IPS-18a (cell line): ENCODE measurements at regions not wholly inside any gene's neighbourhood (a gene's known extent, or its start where the extent isn't known, plus 50 kb on each side); places are given as distances from the start of the nearest gene placed in this dataset.
"Not testable (repeated sequence)": the region's sequence is repeated elsewhere in the genome, so short reads cannot be mapped to it uniquely, and the experiment has no call there.

Experiments used
- H3K27ac ChIP-seq: one replicate; pipeline ENCODE4 v1.5.1; 2013; ENCODE audit warnings: low read length
- H3K27me3 ChIP-seq: one replicate; pipeline ENCODE4 v1.6.1; 2013; ENCODE audit warnings: mild to moderate bottlenecking, low read length; ENCODE audit not compliant: control insufficient read depth, insufficient read depth
- H3K36me3 ChIP-seq: one replicate; pipeline ENCODE4 v1.6.1; 2013; ENCODE audit warnings: low read depth, low read length; ENCODE audit not compliant: control insufficient read depth
- H3K4me1 ChIP-seq: one replicate; pipeline ENCODE4 v1.6.1; 2013; ENCODE audit warnings: low read depth, low read length; ENCODE audit not compliant: control insufficient read depth
- H3K4me3 ChIP-seq: one replicate; pipeline ENCODE4 v1.5.1; 2013; ENCODE audit warnings: low read length
- H3K9ac ChIP-seq: one replicate; pipeline ENCODE4 v1.6.1; 2013; ENCODE audit warnings: mild to moderate bottlenecking, low read length, moderate library complexity
- H3K9me3 ChIP-seq: one replicate; pipeline ENCODE4 v1.6.1; 2013; ENCODE audit warnings: low read depth, low read length; ENCODE audit not compliant: control insufficient read depth

DNA sequence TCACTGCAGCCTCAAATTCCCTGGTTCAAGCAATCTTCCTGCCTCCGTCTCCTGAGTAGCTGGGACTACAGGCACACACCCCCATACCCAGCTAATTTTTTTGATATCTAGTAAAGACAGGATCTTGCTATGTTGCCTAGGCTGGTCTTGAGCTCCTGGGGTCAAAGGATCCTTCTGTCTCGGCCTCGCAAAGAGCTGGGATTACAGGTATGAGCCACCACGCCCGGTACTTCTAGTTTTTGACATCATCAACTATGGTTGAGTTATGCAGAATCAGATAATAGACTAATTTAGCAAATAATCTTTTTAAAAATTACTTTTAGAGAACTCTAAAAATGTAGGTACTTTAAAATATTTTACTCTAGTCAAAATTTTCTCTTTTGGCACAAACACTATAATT lies 166.2 kb downstream of the SOX4 start:
- H3K9ac ChIP-seq, result no peak overlapping the region
- H3K27ac ChIP-seq, result no peak overlapping the region
- H3K36me3 ChIP-seq, result peaks cover 10% of the 10 kb centered on the region
- H3K4me3 ChIP-seq, result no peak overlapping the region
- H3K27me3 ChIP-seq, result no peaks in the 10 kb centered on the region
- no peaks in the 10 kb centered on the region for H3K9me3 ChIP-seq
- peaks cover 4% of the 10 kb centered on the region for H3K4me1 ChIP-seq

GRCh38 chr6:21761053-21761730 lies 167.6 kb downstream of the SOX4 start:
- H3K9me3 ChIP-seq, H3K9ac ChIP-seq, H3K4me1 ChIP-seq, H3K27ac ChIP-seq, H3K4me3 ChIP-seq, H3K27me3 ChIP-seq, H3K36me3 ChIP-seq: not testable (repeated sequence)

DNA sequence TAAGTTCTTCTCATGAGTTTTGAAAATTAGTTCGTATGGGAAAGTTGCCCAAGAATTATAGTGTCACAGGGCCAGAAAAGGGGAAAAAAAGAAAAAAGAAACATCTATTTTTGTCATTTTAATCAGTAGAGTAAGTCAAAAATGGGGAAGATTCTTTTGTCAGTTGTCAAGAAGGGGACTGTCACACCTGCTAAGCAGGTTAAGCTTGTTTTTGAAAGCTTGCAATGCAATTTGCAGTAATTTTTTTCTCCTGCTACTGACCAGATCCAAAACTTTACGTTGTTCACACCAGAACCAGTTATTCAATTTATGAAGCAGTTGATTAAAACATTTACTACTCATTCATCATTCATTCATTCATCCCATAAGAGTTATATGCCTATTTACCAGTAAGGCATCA lies 171.4 kb downstream of the SOX4 start:
- Histone ChIP-seq H3K27me3 (no peaks in the 10 kb centered on the region), H3K36me3 (peaks cover 3% of the 10 kb centered on the region), H3K4me1 (peaks cover 21% of the 10 kb centered on the region)

GRCh38 chr6:21767891-21768648 lies 174.5 kb downstream of the SOX4 start:
- Histone ChIP-seq H3K9ac (no peak overlapping the region), H3K9me3 (no peaks in the 10 kb centered on the region), H3K4me1 (peaks cover 47% of the 10 kb centered on the region), H3K27me3 (no peaks in the 10 kb centered on the region), H3K36me3 (no peaks in the 10 kb centered on the region), H3K27ac (no peak overlapping the region), H3K4me3 (no peak overlapping the region)

More for the DNA sequence above, 171.4 kb downstream of the SOX4 start:
- Histone ChIP-seq H3K27ac (no peak overlapping the region), H3K4me3 (no peak overlapping the region), H3K9me3 (no peaks in the 10 kb centered on the region), H3K9ac (no peak overlapping the region)

DNA sequence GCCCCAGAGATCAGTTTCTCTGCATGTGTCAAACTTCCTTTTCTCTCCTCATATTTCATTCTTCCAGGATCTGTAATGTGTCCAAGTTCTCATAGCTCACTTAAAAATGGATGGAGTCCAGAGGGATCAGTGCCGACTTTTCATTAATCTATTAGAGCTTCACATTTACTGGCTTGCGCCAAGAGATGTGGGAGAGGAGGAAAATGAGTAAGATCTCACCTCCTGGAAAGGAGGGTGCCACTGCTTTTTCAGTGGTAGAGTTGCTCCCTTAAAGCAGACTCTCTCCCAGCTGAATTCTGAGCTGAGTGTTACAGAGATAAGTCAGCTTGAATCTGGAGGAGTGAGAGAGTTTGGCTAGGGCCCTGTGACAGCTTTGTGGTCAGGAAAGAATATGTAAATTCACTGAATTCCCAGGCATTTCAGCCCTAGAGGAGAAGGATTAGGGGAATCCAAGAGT lies 175.9 kb downstream of the SOX4 start:
- H3K27ac ChIP-seq, result peak overlapping the region; percentile 56
- H3K27me3 ChIP-seq, result no peaks in the 10 kb centered on the region
- peak overlapping the region; percentile 6 for H3K9ac ChIP-seq
- H3K36me3 ChIP-seq, result no peaks in the 10 kb centered on the region
- no peak overlapping the region for H3K4me3 ChIP-seq
- H3K4me1 ChIP-seq, result peaks cover 51% of the 10 kb centered on the region
- no peaks in the 10 kb centered on the region for H3K9me3 ChIP-seq

GRCh38 chr6:21769968-21770367 lies 176.4 kb downstream of the SOX4 start:
- no peaks in the 10 kb centered on the region for H3K27me3 ChIP-seq
- no peaks in the 10 kb centered on the region for H3K9me3 ChIP-seq
- H3K4me1 ChIP-seq, result peaks cover 56% of the 10 kb centered on the region
- H3K36me3 ChIP-seq, result no peaks in the 10 kb centered on the region
- no peak overlapping the region for H3K27ac ChIP-seq
- peak overlapping the region; percentile 2 for H3K9ac ChIP-seq
- H3K4me3 ChIP-seq, result no peak overlapping the region

DNA sequence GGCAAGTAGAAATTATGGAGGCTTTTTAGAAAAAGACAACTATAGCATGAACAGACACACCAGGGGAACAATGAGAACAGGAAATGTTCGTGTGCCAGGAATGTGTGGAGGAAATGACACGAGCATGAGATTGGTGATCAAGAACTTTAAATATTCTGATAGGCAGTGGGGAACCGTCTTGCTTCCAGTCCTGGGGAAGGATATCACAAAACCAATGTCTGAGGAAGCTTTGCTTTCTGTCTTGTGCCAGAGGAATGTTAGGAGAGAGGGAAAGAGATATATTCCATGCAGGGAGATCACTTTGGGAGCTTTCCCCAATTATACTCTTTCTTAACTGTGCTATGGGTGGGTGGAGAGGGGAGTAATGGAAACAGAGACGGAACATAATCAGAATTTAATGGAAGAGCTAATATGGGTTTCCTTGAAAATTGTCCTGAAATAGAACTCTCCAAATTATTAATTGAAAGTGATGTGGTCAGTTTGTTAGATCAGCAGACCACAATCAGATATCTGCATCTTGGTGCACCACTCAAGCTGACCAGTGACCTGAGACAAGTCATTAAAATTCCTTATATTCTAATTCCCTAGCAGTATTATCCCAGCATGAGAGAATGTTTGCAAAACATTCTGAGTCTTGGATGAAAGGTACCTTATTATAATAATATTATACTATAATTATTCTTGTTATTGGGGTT lies 178.2 kb downstream of the SOX4 start:
- Histone ChIP-seq H3K9ac (no peak overlapping the region), H3K4me1 (peaks cover 63% of the 10 kb centered on the region), H3K9me3 (no peaks in the 10 kb centered on the region), H3K27me3 (no peaks in the 10 kb centered on the region), H3K4me3 (no peak overlapping the region), H3K27ac (peak overlapping the region; percentile 45), H3K36me3 (no peaks in the 10 kb centered on the region)

DNA sequence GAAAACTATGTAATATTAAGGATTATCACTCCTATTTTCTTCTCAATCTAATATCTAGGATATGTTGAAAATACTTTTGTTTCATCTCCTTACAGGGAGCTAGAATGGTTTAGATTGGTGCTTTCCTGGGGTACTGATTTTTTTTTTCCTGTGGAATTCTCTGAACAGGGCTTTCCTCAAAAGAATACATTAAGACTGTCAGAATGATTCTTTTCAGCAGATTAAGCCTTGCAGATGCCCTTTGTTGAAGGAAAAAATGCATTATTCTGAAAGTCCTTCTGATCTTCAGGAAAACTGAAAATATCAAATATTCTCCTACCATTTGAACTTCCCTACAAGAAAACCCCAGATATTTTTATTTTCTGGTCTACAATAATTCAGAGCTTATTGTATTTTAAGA lies 178.9 kb downstream of the SOX4 start:
- Histone ChIP-seq H3K9ac (no peak overlapping the region), H3K9me3 (no peaks in the 10 kb centered on the region), H3K27me3 (no peaks in the 10 kb centered on the region), H3K27ac (no peak overlapping the region), H3K4me3 (no peak overlapping the region), H3K36me3 (no peaks in the 10 kb centered on the region), H3K4me1 (peaks cover 63% of the 10 kb centered on the region)

DNA sequence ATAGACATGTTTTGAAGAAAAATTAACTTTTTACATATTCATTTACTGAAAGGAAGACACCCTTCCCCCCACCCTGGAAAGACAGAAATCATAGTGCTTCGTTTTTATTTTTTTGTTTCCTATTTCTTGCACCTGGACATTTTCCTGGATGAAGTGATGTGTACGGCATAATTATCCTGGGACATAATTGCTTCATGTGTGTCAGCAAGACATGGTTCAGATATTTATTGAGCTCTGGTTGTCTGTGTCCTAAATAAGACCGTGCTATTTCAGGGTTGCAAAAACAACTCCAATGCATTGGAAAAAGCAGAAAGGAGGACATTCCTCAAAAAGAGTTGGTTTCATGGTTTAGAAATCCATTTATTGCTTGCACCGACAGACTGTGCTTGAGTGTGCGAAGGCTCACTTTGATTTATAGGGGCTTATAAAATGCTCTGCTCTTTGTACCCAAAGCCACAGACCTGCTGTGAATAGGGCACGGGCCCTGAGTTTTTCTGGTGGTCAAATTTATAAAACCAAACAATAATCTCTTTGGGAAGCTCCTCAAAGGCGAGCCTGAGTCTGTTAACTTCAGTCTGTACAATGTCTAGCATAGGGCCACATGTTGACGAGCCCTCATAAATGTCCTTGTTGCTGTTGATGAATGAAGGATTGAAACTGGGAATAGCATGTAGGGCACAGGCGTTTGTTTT lies 179.5 kb downstream of the SOX4 start:
- H3K27ac ChIP-seq, result no peak overlapping the region
- H3K27me3 ChIP-seq, result no peaks in the 10 kb centered on the region
- no peaks in the 10 kb centered on the region for H3K9me3 ChIP-seq
- H3K9ac ChIP-seq, result no peak overlapping the region
- no peak overlapping the region for H3K4me3 ChIP-seq
- H3K36me3 ChIP-seq, result no peaks in the 10 kb centered on the region
- peaks cover 60% of the 10 kb centered on the region for H3K4me1 ChIP-seq

DNA sequence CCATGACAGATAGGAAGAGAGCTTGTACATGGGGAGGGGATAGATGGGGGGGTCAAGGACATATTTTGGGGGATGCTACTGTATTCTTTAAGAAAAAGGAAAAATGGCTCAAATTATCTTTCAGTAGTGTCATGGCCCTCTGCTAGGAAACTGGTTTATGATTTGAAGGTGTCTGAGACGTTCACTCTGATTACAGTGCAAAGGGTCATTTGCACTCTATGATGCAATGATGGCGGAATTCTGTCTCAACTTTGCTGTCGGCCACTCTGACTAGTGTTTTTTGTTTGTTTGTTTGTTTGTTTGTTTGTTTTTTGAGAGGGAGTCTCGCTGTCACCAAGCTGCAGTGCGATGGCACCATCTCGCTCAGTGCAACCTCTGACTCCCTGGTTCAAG lies 180.0 kb downstream of the SOX4 start:
- H3K4me1 ChIP-seq, result peaks cover 55% of the 10 kb centered on the region
- no peak overlapping the region for H3K27ac ChIP-seq

GRCh38 chr6:21777846-21778245 lies 184.3 kb downstream of the SOX4 start:
- H3K27me3 ChIP-seq, result no peaks in the 10 kb centered on the region
- peaks cover 33% of the 10 kb centered on the region for H3K4me1 ChIP-seq
- H3K27ac ChIP-seq, result no peak overlapping the region
- H3K9ac ChIP-seq, result no peak overlapping the region
- no peaks in the 10 kb centered on the region for H3K36me3 ChIP-seq
- no peak overlapping the region for H3K4me3 ChIP-seq
- no peaks in the 10 kb centered on the region for H3K9me3 ChIP-seq

More for the DNA sequence above, 180.0 kb downstream of the SOX4 start:
- no peaks in the 10 kb centered on the region for H3K36me3 ChIP-seq
- no peak overlapping the region for H3K4me3 ChIP-seq
- H3K9me3 ChIP-seq, result no peaks in the 10 kb centered on the region
- H3K27me3 ChIP-seq, result no peaks in the 10 kb centered on the region
- H3K9ac ChIP-seq, result no peak overlapping the region
